Left ventricle myocardium inferior (tissue), 1 donor: ENCODE measurements at regions not wholly inside any gene's neighbourhood (a gene's known extent, or its start where the extent isn't known, plus 50 kb on each side); places are given as distances from the start of the nearest gene placed in this dataset.

Experiments
- DNase-seq: peaks from one replicate; pipeline ENCODE4 v3.0.0-alpha.2; 2020
- H3K27ac ChIP-seq: fragments of 200-600 bp; replicated peaks from 2 replicates; pipeline ENCODE4 v1.8.0; 2021
- H3K27me3 ChIP-seq: fragments of 200-600 bp; 2 replicates; pipeline ENCODE4 v1.8.0; 2021; ENCODE audit warnings: low read depth
- H3K36me3 ChIP-seq: fragments of 200-600 bp; 2 replicates; pipeline ENCODE4 v1.8.0; 2021
- H3K4me1 ChIP-seq: fragments of 200-600 bp; 2 replicates; pipeline ENCODE4 v1.8.0; 2021
- H3K4me3 ChIP-seq: fragments of 200-600 bp; 2 replicates; pipeline ENCODE4 v1.8.0; 2021; ENCODE audit warnings: mild to moderate bottlenecking, moderate library complexity
- H3K9me3 ChIP-seq: fragments of 200-600 bp; replicated peaks from 2 replicates; pipeline ENCODE4 v1.8.0; 2021
- CTCF ChIP-seq: fragments of 200-600 bp; IDR thresholded peaks from 2 replicates; pipeline ENCODE4 v1.8.0; 2021; ENCODE audit warnings: antibody characterized with exemption, mild to moderate bottlenecking, borderline replicate concordance
- intact Hi-C: fragments of 100-400 bp; cut with micrococcal nuclease; formaldehyde crosslinking; loops from one replicate; pipeline ENCODE4 v1.11.0; 2022
- donor health status: DM: no; HTN: yes; CAD: no; lungs with severe emphysema.

- intact Hi-C loops, result no loop called here
- no peaks in the 10 kb centered on the region for H3K4me1 ChIP-seq
- no peaks in the 10 kb centered on the region for H3K36me3 ChIP-seq
- H3K27ac ChIP-seq, result no peak overlapping the region
- H3K9me3 ChIP-seq, result no peaks in the 10 kb centered on the region
- no peak overlapping the region for H3K4me3 ChIP-seq
- DNase-seq, result no peak
- no peak for TF ChIP-seq CTCF
- H3K27me3 ChIP-seq, result no peaks in the 10 kb centered on the region
These were observed 208.3 kb upstream of the SLITRK3 start for GRCh38 chr3:165404357-165405027.

- Histone ChIP-seq H3K27ac (no peak overlapping the region), H3K36me3 (no peaks in the 10 kb centered on the region), H3K27me3 (no peaks in the 10 kb centered on the region), H3K4me3 (no peak overlapping the region), H3K9me3 (no peaks in the 10 kb centered on the region), H3K4me1 (no peaks in the 10 kb centered on the region)
- intact Hi-C loops, result no loop called here
- no peak for DNase-seq
- TF ChIP-seq CTCF, result no peak
These were observed 207.5 kb upstream of the SLITRK3 start for GRCh38 chr3:165403666-165404065.

- no peaks in the 10 kb centered on the region for H3K9me3 ChIP-seq
- no peak for TF ChIP-seq CTCF
- intact Hi-C loops, result no loop called here
- DNase-seq, result no peak
- no peaks in the 10 kb centered on the region for H3K27me3 ChIP-seq
- H3K27ac ChIP-seq, result no peak overlapping the region
- H3K36me3 ChIP-seq, result no peaks in the 10 kb centered on the region
- no peaks in the 10 kb centered on the region for H3K4me1 ChIP-seq
- H3K4me3 ChIP-seq, result no peak overlapping the region
These were observed 199.0 kb upstream of the SLITRK3 start for GRCh38 chr3:165395188-165395587.

GRCh38 chr3:165393461-165393860, 197.3 kb upstream of the SLITRK3 start:
- Histone ChIP-seq H3K9me3 (no peaks in the 10 kb centered on the region), H3K27me3 (no peaks in the 10 kb centered on the region), H3K36me3 (no peaks in the 10 kb centered on the region), H3K4me1 (no peaks in the 10 kb centered on the region), H3K4me3 (no peak overlapping the region), H3K27ac (no peak overlapping the region)
- intact Hi-C loops, result no loop called here
- no peak for TF ChIP-seq CTCF
- no peak for DNase-seq

GRCh38 chr3:165390166-165390565, 194.0 kb upstream of the SLITRK3 start:
- H3K4me1 ChIP-seq, result no peaks in the 10 kb centered on the region
- no peak for DNase-seq
- H3K27ac ChIP-seq, result no peak overlapping the region
- intact Hi-C loops, result no loop called here
- no peaks in the 10 kb centered on the region for H3K27me3 ChIP-seq
- no peak overlapping the region for H3K4me3 ChIP-seq
- H3K36me3 ChIP-seq, result no peaks in the 10 kb centered on the region
- no peaks in the 10 kb centered on the region for H3K9me3 ChIP-seq
- no peak for TF ChIP-seq CTCF
